HG03342 (cell line): ENCODE measurements at regions not wholly inside any gene's neighbourhood (a gene's known extent, or its start where the extent isn't known, plus 50 kb on each side); places are given as distances from the start of the nearest gene placed in this dataset.
"Not testable (repeated sequence)": the region's sequence is repeated elsewhere in the genome, so short reads cannot be mapped to it uniquely, and the experiment has no call there.

Source experiments
- ATAC-seq: cut with Tn5 transposase; IDR thresholded peaks from one replicate; pipeline ENCODE4 v1.9.1; 2021; ENCODE audit warnings: mild to moderate bottlenecking, moderate library complexity; ENCODE audit not compliant: unreplicated experiment

DNA sequence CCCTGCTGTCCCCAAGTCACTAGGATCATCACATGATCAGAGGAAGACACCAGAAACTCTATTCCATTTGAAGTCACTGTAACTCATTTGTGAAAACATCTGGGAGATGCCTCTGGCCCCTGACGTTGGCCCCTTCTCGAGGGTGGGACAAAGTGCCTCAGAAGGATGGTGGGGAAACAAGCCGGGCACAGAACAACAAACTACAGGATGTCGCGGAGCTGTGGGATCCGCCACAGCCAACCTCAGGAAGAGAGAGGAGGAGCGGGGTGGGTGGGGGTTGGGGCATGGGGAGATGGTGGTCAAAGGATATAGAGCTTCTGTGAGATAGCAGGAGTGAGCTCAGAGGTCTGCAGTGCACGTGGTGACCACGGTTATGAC is 265.6 kb upstream of the TCERG1L start:
- ATAC-seq, result no peak

DNA sequence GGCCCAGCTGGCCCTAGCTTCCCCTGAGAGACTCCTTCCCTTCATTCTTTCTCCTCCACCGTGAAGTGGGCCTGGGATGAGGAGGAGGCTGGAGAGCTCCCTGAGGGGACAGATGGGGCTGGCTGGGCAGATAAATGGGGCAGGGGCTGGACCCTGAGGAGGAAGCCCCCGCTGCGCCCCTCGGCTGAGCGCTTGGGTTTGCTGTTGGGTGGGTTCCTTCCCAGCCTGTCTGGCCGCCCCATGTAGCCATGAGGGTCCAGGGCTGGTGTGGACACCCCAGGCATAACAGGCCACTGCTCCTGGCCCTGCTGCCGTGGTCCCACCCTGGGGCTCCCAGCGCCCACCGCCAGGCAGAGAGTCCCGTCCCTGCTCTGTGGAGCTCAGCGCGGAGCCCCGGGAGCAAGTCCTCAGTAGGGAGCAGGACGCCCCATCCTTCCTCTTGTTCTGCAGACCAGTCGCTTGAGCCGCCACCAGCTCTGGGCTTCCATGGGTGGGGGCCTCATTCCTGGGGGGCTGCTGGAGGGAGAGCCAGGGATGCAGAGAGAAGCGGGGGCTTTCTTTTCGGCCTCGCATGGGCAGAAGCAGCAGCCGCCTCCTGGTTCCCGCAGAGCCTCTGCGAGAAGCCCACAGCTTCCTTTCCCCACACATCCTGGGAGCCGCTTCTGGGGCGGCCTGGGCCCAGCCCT is 266.4 kb upstream of the TCERG1L start:
- ATAC-seq, result no peak

DNA sequence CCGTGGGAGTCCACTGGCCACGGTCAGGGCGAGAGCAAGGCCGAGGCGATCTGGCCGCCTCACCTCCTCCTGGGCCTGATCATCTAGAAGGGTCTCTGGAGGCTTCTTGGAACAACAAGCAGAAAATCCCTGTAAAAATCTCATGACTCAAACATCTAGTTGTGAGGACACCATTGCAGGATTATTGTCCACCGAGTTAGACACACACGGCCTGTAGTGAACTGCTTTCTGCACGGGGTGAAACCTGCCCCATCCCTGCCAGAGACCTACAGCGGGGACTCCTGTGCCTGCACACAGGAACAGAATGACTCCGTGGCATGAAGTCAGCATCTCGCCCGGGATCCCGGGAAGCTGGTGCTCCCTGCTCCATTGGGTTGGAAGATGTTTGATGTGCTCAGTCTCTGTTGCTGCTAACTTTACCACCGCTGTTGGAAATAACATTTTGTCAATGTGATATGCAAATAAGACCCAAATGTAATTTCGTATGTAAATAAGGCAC is 267.0 kb upstream of the TCERG1L start:
- no peak for ATAC-seq

DNA sequence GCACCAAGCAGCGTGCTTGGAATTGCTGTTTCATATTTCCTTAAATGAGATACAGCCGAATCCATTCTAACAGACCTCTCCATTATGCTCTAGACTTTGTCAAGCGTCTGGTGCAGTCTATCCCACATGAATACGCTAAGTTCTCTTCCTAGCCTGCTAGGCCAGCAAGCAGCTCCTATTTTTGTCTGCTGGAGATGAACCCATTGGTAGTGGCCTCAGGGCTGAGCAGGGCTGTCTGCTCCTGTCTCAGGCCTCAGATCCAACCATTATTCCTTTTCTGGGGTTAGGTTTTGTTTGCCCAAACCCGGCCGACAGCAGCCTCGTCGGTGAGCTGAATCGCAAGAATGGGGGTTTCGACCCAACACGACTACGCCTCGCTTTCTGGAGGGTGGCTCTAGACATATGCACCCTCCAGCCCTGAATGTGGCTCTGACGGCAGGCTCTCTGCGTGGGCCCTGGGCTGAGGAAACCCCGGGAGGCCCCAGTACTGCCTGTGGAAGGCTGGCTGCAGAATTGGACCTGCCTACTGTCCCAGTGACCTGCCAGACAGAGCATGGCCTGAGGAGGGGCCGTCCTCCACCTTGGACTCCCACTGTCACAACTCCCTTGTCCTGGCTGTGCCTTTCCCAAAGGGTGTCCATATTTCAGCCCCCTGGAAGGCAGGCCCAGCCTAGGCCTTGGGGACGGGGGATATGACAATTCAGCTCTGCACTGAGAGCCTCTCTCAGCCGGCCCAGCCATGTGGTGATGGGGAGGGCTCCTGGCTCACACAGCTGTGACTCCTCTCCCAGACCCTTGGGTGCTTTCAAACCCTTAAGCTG is 267.9 kb upstream of the TCERG1L start:
- no peak for ATAC-seq

DNA sequence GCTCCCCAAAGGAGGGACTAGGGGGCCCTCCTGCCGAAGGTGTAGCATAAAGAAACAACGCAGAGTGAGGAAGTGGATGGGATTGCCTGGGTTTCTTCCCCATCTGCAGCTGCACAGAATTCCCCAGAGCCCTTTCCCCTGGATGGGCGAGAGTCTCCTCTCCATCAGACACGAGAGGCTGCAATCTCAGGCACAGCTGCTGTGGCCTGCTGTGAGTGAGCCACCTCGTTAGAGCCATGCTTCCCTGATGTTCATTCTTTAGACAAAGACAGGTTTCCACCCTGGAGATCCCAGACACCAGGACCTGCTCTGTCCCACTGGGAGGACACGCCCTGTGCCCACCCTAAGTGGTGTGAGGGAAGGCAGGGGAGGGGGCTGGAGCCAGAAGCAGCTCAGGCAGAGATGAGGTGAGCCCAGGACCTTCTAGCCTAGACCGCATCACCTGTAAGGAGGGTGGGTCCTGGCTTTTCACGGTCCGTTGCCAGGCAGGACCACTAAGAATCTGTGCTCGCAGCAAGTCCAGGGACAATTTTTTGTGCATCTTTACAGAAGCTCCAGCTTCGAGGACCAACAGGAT is 268.6 kb upstream of the TCERG1L start:
- no peak for ATAC-seq

DNA sequence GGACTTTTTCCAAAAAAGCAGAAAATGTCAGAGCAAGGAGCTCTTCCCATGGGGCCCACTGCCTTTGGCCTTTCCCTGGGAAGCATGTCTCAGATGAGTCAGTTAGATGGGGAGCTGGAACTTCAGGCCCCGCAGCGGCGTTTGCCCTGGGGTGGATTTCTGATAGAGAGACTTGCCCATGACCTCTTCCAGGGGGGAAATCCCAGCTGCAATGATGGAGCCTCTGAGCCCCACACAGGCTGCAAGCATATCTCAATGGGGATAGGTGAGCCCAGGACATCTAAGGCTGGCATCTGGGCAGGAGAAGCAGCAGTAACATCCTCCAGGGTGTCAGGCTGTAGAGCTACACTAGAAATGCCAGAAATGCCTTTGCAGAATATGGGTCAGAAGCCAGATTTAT is 269.2 kb upstream of the TCERG1L start:
- ATAC-seq, result no peak

DNA sequence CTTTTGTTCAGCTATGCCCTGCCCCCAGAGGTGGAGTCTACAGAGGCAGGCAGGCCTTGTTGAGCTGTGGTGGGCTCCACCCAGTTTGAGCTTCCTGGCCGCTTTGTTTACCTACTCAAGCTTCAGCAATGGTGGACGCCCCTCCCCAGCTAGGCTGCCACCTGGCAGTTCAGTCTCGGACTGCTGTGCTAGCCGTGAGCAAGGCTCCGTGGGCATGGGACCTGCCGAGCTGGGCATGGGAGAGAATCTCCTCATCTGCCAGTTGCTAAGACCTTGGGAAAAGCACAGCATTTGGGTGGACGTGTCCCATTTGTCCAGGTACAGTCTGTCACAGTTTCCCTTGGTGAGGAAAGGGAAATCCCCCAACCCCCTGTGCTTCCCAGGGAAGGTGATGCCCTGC is 270.0 kb upstream of the TCERG1L start:
- not testable (repeated sequence) for ATAC-seq

DNA sequence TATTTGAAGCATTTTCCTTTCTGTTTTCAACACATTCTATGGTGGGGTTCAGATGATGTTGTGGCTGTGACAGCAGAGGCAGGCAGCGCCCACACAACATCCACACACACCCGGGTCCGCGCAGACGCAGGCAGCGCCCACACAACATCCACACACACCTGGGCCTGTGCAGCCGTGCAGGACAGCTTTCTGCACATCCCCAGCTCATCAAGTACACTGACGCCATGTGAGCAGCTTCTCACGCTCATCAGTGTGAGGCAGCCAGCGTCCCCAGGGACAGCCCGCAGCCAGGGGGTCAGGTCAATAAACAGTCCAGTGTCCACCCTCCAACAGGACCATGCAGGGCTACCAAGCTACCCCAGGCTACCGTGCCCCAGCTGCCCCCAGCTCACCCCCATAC is 272.8 kb upstream of the TCERG1L start:
- no peak for ATAC-seq

DNA sequence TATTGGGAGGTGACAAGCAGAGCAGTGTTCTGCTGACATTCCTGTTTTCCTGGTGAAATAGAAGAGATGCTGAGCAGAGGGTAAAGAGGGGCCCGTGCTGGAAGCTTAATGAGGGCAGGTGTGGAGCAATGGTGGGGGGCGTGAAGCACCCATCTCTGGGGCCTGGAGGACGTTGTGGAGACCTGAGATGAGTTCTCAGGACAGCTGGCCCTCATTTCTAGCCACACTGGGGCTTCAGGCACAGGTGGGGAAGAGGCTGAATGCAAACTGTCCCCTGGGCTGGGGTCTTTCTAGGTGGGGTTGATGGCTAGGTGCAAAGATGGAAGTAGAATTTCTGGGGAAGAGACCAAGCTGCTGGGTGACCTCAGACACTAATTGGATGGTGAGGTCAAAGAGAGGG is 274.2 kb upstream of the TCERG1L start:
- no peak for ATAC-seq

DNA sequence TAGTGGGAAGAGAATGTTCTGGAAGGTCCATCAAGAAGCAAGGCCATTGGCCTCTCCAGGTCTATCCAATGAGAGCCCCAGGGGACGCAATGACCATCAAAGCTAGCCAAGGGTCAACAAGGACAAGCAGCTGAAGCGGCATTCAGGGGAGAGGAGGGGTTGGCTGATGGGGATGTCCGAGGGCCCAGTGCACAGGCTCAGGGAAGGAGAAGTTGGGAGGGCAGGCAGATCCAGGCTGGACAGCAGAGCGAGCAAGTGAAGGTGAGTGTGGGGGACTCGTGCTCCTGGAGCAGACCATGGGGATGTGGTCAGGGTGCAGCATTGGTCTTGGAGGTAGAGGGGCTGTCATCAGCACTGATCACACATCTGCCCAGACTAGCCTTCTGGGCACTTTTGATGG is 275.4 kb upstream of the TCERG1L start:
- no peak for ATAC-seq

DNA sequence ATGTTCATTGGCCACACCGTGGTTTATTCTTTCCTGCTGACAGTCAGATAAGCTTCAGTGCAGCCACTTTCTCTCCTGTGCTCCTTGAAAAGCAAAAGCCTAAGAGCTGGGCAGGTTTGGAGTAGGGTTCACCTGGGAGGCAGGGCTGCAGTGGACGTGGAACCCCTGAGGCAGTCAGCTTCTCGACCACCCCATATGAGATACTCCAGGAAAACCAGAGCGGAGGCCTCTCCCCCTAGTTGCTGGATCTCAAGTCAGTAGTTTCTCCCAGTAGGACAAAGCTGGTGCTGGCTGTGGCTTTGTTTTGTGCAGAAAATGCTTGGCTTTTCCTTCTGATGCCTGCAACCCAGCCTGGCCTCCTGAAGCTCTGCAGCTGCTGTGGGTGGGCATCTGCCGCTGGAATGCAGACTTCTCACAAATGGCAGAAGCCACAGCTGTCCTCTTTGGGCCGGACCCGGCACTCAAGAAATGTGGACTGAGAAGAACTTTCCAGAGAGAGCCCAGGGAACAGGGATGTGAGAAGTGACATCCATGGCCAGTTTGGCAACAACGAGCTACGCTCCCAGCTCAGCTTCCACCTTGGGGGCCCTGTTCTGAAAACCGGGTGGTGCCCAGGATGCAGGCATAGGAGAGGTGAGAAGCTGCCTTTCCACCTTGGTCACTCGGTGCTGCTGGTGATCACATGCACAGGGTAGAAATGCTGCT is 276.6 kb upstream of the TCERG1L start:
- ATAC-seq, result no peak

DNA sequence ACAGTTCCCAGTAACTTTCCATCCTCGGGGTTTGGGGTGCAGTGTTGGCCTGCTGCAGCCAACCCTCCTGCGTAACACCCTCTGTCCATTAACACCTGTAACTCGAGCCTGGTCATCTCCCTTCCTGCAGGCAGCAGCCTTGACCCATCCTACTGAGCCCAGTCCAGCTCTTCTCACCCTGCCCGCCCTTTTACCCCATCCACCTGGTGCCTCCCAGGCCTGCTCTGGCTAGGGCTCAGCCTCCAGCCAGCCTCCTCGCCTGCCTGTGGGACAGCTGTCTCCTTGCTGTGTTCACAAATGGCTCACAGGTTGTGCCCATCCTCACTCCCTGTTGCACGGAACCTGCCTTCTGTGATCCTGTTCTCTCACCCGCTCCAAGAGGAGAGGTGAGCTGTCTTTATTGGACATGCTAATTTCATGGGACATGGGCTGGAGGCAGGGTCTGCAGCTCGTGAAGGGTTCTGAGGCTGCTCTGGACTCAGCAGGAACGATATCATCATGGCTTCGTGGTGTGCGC is 277.2 kb upstream of the TCERG1L start:
- no peak for ATAC-seq

DNA sequence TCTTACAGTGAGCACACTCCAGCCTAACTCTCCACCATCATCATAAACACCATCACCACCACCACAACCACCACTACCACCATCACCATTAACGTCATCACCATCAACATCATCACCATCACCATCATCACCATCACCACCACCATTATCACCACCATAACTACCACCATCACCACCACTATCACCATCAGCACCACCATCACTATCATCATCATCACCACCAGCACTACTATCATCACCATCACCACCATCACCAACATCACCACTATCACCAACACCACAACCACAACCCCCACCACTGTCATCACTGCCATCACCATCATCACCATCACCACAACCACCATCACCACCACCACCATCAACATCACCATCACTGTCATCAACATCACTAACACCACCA is 279.0 kb upstream of the TCERG1L start:
- no peak for ATAC-seq

DNA sequence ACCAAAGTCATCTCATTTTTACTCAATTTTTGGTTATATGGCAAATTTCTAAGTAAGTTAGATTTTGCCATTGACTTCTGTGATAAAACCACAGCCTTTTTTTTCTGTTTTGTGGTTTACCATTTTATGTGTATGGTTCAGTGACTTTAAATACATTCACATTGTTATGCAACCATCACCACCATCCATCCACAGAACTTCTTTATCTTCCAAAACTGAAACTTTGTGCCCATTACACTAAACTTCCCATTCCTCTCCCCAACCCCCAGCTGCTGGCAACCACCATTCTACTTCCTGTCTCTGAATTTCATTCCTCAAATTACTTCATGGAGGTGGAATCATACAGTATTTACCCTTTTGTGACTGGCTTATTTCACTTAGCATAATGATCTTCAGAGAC is 280.4 kb upstream of the TCERG1L start:
- no peak for ATAC-seq

DNA sequence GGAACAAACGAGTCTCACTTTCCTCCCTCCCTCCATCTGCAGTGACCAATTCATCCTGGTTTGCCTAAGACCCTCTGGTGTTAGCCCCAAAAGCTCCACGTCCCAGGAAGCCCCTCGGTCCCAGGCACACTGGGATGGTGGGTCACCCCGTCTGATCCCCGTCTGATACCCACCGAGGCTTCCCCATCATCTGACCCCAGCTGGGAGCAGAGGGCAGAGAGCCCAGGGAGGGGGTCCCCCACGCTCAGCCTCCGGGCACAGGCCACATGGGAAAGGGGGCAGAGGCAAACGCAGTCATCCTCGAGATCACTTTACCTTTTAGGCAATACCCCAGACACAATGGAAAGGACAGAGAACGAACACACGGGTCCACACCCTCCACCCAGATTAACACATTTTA is 291.6 kb upstream of the PPP2R2D start:
- ATAC-seq, result no peak

DNA sequence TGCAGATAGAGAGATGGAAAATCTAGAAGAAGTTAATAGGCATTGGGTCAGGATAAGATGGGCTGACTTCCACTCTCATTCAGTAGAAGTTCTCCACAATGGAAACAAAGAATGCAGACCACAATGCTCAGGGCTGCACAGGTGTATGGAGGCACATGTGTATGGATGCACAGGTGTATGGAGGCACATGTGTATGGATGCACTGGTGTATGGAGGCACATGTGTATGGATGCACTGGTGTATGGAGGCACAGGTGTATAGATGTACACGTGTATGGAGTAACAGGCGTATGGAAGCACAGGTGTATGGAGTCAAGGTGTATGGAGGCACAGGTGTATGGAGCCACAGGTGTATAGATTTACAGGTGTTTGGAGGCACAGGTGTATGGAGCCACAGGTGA is 285.7 kb upstream of the PPP2R2D start:
- ATAC-seq, result no peak

DNA sequence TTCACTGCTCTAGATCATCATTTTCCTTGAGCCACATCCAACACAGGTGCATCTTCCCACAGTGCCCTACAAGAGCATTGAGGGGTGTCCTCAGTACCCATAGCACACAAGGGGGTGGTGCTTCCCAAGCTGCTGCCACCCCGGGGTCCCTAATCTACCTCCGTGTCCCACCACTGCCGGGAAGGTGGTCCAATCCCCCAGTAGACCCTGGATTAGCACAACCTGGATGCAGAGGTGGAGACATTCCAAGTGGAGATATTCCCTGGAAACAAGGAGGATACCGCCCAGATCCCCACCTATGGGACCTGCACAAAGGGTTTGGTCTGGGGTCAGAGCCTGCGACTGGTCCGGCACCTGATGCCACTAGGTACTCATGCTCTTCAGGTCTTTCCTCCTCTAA is 284.8 kb upstream of the PPP2R2D start:
- ATAC-seq, result no peak

DNA sequence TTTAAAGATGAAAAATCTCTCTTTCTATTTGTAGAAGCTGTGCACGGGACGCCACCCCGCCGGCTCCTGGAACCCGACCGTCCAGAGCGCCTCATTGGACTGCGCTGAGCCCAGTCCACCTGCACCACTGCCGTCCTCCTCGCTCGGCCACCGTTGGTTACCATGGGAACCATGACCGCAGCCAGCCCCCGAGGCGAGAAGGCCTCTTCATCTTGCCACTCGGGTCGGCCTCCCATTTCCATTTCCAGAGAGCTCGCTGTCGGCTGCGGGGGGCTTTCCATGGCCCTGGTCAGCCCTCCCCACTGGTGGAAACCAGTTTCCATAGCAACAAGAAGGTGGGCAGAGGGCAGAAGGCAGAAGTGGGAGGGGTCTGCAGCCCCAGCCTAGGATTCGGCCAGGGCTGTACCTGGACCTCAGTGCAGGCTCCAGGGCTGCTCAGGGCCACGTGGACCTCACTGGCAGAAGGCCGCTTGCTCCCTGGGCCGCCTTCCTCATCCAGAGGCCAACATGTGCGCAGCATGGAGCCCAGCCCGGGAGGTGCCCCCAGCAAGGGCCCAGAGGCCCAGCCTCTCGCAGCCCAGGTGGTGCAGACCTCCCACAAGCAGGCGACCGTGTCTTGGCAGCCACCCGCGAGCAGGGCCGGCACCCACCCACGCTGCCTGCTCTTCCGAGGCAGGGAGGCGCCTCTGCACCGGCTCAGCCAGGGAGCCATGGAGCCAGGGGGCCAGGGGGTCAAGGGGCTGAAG is 283.5 kb upstream of the PPP2R2D start:
- ATAC-seq, result no peak

DNA sequence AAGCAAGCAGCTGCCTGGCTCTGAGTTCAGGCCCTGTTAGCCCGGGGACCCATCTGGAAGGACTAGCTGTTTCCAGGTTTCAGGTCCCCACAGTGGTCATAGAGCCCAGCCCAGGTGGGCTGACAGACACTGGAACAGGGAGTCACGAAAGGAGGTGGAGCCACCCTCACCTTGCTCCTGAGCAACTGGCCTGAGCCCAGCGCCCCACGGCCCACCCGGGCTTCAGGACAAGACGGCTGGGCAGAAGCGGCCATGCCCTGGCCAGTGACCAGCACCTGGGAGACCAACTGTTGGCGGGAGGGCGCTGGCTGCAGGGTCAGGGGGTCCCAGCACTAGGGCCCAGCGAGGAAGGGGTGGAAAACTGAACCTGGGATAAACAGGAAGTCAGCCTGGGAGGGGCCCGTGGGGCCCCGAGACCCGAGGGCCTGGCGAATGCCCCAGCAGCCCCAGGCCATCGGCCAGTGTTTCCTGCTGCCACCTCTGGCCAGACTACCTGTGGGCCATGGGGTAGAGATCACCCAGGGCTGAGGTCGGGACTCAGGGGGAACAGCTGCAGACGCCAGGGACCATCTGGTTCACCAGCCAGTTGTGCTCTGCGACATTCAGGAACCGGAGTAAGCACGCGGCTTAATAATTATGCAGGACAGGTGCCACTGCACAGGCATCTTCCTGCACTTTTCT is 282.1 kb upstream of the PPP2R2D start:
- no peak for ATAC-seq

DNA sequence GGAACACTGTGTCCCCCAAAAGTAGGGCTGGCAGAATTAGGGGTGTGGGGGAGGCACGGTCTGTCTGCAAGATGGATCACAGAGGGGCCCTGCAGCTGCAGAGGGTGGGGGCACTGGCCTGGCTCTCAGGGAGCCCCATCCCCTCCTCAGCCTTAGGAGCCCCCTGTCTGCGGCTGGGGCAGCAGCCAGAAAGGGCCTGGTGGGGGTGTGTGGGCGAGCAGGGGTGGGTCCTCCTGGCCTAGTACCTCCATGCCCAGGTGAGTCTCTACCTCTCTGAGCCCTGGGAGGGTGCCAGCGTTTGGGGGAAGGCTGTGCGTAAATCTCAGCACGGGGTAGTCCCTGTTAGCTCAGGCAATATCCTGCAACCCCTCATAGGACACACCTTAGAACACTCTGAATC is 280.5 kb upstream of the PPP2R2D start:
- ATAC-seq, result no peak
